Peyer's patch (tissue), 4 donors: ENCODE measurements at regions not wholly inside any gene's neighbourhood (a gene's known extent, or its start where the extent isn't known, plus 50 kb on each side); places are given as distances from the start of the nearest gene placed in this dataset.

ENCODE experiments used
- POLR2A ChIP-seq, 2 donors: fragments of 450-650 bp; IDR thresholded peaks; one replicate each; pipeline ENCODE4 v1.5.1; 2017; ENCODE audit warnings: antibody characterized with exemption in 2 of 2, mild to moderate bottlenecking in 2 of 2, moderate library complexity in 2 of 2
- TF ChIP-seq, protein P1 (sequence below), 6 experiments: fragments of 450-650 bp in 4 of 6; fragments of 200-600 bp in 2 of 6; sonication (generic) in 1 of 6; IDR thresholded peaks; one replicate each; pipeline ENCODE4 v1.5.1; 2017 to 2019; ENCODE audit warnings: antibody characterized with exemption in 6 of 6, mild to moderate bottlenecking in 3 of 6, moderate library complexity in 1 of 6

GRCh38 chr3:67294341-67294740, 296.2 kb downstream of the KBTBD8 start:
- TF ChIP-seq, protein P1, sequence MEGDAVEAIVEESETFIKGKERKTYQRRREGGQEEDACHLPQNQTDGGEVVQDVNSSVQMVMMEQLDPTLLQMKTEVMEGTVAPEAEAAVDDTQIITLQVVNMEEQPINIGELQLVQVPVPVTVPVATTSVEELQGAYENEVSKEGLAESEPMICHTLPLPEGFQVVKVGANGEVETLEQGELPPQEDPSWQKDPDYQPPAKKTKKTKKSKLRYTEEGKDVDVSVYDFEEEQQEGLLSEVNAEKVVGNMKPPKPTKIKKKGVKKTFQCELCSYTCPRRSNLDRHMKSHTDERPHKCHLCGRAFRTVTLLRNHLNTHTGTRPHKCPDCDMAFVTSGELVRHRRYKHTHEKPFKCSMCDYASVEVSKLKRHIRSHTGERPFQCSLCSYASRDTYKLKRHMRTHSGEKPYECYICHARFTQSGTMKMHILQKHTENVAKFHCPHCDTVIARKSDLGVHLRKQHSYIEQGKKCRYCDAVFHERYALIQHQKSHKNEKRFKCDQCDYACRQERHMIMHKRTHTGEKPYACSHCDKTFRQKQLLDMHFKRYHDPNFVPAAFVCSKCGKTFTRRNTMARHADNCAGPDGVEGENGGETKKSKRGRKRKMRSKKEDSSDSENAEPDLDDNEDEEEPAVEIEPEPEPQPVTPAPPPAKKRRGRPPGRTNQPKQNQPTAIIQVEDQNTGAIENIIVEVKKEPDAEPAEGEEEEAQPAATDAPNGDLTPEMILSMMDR (IDR thresholded peaks at IDR 0.05), result no peak
- no peak for TF ChIP-seq POLR2A (IDR thresholded peaks at IDR 0.05)
